Activated naive CD4-positive, alpha-beta T cell treated with anti-CD3 and anti-CD28 coated beads, Interleukin-2, amount 10 ng/mL, durations not matched to agents 7 days and 5 days (primary cell): ENCODE measurements at regions not wholly inside any gene's neighbourhood (a gene's known extent, or its start where the extent isn't known, plus 50 kb on each side); places are given as distances from the start of the nearest gene placed in this dataset.

ENCODE experiments used
- CTCF ChIA-PET: fragments of 350-600 bp; sonication (Branson Sonifier 250); formaldehyde crosslinking; loops from one replicate; lab custom pipeline; 2021; ENCODE audit warnings: antibody characterized with exemption; lab: Charles Lee
- DNase-seq: peaks from one replicate; pipeline ENCODE4 v3.0.0-alpha.2; 2020
- H3K27ac Mint-ChIP-seq: one replicate; pipeline ENCODE4 v1.8.0; 2021; ENCODE audit warnings: mild to moderate bottlenecking, moderate library complexity, mixed read lengths
- H3K27me3 Mint-ChIP-seq: one replicate; pipeline ENCODE4 v1.8.0; 2021; ENCODE audit warnings: mild to moderate bottlenecking, mixed read lengths
- H3K36me3 Mint-ChIP-seq: one replicate; pipeline ENCODE4 v1.8.0; 2021; ENCODE audit warnings: mixed read lengths
- H3K4me1 Mint-ChIP-seq: one replicate; pipeline ENCODE4 v1.8.0; 2021; ENCODE audit warnings: mixed read lengths
- H3K4me3 Mint-ChIP-seq: one replicate; pipeline ENCODE4 v1.8.0; 2021; ENCODE audit warnings: mild to moderate bottlenecking, moderate library complexity, mixed read lengths
- H3K9me3 Mint-ChIP-seq: one replicate; pipeline ENCODE4 v1.8.0; 2021; ENCODE audit warnings: mixed read lengths

DNA sequence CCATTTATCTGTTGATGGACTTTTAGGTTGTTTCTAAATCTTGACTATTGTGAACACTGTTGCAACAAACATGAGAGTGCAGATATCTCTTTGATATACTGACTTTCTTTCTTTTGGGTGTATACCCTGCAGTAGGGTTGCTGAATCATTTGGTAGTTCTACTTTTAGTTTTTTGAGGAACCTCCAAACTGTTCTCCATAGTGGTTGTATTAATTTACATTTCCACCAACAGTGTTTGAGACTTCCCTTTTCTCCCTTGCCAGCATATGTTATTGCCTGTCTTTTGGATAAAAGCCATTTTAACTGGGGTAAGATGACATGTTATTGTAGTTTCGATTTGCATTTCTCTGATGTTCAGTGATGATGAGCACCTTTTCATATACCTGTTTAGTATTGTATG, 330.0 kb downstream of the DDX10 start:
- CTCF ChIA-PET, result no interaction called here
- H3K27me3 Mint-ChIP-seq, result peaks cover 4% of the 10 kb centered on the region
- H3K9me3 Mint-ChIP-seq, result peaks cover 1% of the 10 kb centered on the region
- H3K36me3 Mint-ChIP-seq, result no peaks in the 10 kb centered on the region
- no peak overlapping the region for H3K27ac Mint-ChIP-seq
- H3K4me3 Mint-ChIP-seq, result no peak overlapping the region
- no peak for DNase-seq
- H3K4me1 Mint-ChIP-seq, result no peaks in the 10 kb centered on the region

DNA sequence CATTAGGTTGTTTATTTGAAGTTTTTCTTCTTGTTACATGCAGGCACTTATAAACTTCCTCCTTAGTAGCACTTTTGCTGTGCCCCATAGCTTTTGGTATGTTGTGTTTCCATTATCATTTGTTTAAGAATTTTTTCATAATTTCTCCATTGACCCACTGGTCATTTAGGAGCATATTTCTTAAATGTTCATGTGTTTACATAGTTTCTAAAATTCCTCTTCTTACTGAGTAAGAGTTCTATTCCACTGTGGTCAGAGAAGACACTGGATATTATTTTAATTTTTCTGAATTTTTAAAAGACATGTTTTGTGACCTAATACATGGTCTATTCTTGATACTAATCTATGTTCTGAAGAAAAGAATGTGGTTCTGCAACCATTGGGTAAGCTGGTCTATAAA, 333.0 kb downstream of the DDX10 start:
- CTCF ChIA-PET, result no interaction called here
- DNase-seq, result no peak
- Mint-ChIP-seq H3K27ac (no peak overlapping the region), H3K4me1 (no peaks in the 10 kb centered on the region), H3K36me3 (no peaks in the 10 kb centered on the region), H3K27me3 (peaks cover 4% of the 10 kb centered on the region), H3K9me3 (peaks cover 1% of the 10 kb centered on the region), H3K4me3 (no peak overlapping the region)

DNA sequence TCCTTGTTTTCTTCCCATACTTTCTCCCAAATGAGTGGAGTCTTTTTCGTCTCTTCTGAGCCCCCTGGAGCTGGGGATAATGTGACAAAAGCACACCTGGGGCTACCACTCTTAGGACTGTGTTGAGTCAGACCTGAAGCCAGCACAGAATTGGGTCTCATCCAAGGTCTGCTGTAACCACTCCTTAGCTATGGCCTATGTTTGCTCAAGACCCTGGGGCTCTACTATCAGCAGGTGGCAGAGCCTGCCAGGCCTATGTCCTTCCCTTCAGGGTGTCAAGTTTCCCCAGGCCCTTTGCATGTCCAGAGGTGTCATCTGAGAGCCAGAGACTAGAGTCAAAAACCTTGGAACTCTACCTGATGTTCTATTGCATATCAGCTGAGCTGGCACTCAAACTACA, 335.7 kb downstream of the DDX10 start:
- CTCF ChIA-PET, result no interaction called here
- peaks cover 4% of the 10 kb centered on the region for H3K27me3 Mint-ChIP-seq
- H3K27ac Mint-ChIP-seq, result no peak overlapping the region
- peaks cover 1% of the 10 kb centered on the region for H3K9me3 Mint-ChIP-seq
- H3K36me3 Mint-ChIP-seq, result no peaks in the 10 kb centered on the region
- no peak overlapping the region for H3K4me3 Mint-ChIP-seq
- DNase-seq, result no peak
- H3K4me1 Mint-ChIP-seq, result no peaks in the 10 kb centered on the region

DNA sequence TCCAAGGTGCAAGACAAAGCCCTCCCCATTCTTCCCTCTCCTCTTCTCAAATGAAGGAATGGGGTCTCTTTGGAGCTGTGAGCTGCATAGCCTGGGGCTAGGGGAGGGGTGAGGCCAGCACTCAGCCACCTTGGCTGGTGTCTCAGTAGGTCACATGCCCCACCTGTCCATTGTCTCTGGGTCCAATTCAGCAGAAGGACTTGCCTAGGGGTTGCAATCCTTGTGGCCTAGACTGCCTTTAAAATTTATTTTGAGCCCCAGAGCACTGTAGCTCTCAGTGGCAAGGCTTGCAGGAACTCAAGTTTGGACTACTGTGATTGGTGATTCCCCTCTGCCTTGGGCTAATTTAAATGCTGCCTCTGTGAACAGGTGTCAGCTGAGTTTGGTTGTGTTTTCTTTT, 336.7 kb downstream of the DDX10 start:
- Mint-ChIP-seq H3K4me1 (no peaks in the 10 kb centered on the region), H3K27me3 (peaks cover 4% of the 10 kb centered on the region), H3K9me3 (peaks cover 1% of the 10 kb centered on the region), H3K4me3 (no peak overlapping the region), H3K36me3 (no peaks in the 10 kb centered on the region), H3K27ac (no peak overlapping the region)
- DNase-seq, result no peak
- CTCF ChIA-PET, result no interaction called here

DNA sequence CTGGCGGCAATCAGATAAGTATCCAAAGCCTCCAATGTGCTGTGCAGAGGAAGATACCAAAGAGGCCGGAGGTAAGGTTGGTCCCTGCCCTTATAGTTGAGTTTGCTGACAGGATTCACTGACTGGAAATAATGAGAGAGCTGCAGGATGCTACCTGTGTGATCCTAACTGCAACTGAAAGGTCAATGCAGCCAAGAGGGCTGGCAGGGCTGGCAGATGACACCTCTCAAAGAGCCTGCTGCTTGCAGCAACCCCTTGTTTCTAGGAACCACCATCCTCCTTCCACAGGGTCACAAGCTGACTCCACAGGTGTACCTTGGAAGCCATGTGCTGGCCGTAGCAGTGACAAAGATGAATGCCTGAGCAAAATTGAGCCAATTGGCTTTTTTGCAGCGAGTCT, 348.1 kb downstream of the DDX10 start:
- CTCF ChIA-PET, result no interaction called here
- H3K36me3 Mint-ChIP-seq, result no peaks in the 10 kb centered on the region
- no peaks in the 10 kb centered on the region for H3K4me1 Mint-ChIP-seq
- H3K9me3 Mint-ChIP-seq, result no peaks in the 10 kb centered on the region
- H3K27me3 Mint-ChIP-seq, result no peaks in the 10 kb centered on the region
- DNase-seq, result no peak
- no peak overlapping the region for H3K27ac Mint-ChIP-seq
- no peak overlapping the region for H3K4me3 Mint-ChIP-seq

DNA sequence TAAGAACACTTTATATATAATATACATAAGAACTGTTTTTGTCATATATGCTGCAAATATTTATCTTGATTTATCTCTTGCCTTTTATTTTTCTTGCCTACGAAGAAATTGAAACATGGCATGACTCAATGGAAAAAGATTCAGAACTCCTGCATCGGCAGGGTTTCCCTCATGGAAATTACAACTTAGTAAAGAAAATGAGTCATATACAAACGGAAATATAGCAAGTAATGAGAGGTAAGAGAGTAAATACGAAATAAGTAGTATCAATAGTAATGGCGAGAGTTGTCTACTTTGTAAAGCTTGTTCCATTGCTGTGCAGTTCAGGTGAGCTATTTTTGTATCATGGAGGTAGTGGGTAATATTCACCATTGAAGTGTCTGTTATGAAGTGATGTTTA, 350.4 kb downstream of the DDX10 start:
- DNase-seq, result no peak
- Mint-ChIP-seq H3K36me3 (no peaks in the 10 kb centered on the region), H3K27me3 (no peaks in the 10 kb centered on the region), H3K4me3 (no peak overlapping the region), H3K9me3 (no peaks in the 10 kb centered on the region), H3K27ac (no peak overlapping the region), H3K4me1 (no peaks in the 10 kb centered on the region)
- CTCF ChIA-PET, result no interaction called here

DNA sequence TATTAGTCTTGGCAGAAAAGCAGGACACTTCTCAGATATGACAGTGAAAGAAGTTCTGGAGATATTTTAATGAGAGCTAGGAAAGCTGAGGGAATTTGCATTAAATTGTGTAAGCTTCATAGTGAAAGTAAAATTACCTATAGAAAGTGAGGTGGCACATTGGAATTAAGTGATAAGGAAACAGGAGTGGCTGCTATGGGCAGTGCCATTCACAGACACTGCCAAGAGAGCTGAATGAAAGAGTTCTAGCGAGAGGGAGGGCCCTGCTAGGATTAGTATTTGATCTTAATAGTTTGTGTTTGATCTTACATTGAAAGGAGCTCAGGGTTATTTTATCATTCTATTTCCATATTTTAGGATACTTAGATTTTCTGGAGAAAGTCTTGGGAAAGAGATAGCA, 351.9 kb downstream of the DDX10 start:
- Mint-ChIP-seq H3K27ac (no peak overlapping the region), H3K27me3 (no peaks in the 10 kb centered on the region), H3K4me3 (no peak overlapping the region), H3K9me3 (no peaks in the 10 kb centered on the region), H3K36me3 (no peaks in the 10 kb centered on the region), H3K4me1 (no peaks in the 10 kb centered on the region)
- no peak for DNase-seq
- CTCF ChIA-PET, result no interaction called here

DNA sequence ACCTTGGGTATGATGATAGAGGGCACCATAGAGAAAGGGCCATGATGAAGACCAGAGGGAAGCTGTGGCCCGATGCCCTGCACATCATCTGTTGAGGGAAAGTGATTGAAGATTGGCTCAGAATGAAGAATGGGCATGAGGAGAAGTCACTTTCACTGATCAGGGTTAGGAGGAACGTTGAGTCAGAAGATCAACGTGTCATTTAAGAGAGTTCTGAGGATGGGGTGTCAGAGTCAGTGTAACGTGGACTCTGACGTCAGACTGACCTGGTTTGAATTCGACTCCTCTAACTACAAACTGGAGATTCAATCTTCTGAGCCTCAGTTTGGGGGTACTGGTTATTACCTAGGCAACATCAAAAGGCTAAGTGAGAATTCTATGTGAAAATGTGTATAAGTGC, 352.6 kb downstream of the DDX10 start:
- no peaks in the 10 kb centered on the region for H3K9me3 Mint-ChIP-seq
- H3K36me3 Mint-ChIP-seq, result no peaks in the 10 kb centered on the region
- CTCF ChIA-PET, result no interaction called here
- DNase-seq, result no peak
- H3K4me3 Mint-ChIP-seq, result no peak overlapping the region
- H3K27ac Mint-ChIP-seq, result no peak overlapping the region
- no peaks in the 10 kb centered on the region for H3K4me1 Mint-ChIP-seq
- H3K27me3 Mint-ChIP-seq, result no peaks in the 10 kb centered on the region

DNA sequence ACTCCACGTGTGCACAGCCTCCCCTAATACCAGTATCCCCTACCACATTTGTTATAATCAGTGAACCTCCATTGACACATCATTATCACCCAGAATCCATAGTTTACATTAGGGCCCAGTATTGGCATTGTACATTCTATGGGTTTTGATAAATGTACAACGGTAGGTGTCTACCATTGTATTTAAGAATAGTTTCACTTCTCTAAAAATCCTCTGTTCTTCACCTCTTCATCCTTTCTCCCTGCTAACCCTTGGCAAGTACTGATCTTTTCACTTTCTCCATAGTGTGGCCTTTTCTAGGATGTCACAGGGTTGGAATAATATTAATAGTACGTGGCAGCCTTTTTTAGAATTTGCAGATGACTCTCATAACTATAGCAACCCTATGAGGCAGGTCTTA, 353.8 kb downstream of the DDX10 start:
- H3K9me3 Mint-ChIP-seq, result no peaks in the 10 kb centered on the region
- no peaks in the 10 kb centered on the region for H3K4me1 Mint-ChIP-seq
- CTCF ChIA-PET, result no interaction called here
- no peaks in the 10 kb centered on the region for H3K27me3 Mint-ChIP-seq
- no peak for DNase-seq
- H3K36me3 Mint-ChIP-seq, result no peaks in the 10 kb centered on the region
- H3K4me3 Mint-ChIP-seq, result no peak overlapping the region
- H3K27ac Mint-ChIP-seq, result no peak overlapping the region

DNA sequence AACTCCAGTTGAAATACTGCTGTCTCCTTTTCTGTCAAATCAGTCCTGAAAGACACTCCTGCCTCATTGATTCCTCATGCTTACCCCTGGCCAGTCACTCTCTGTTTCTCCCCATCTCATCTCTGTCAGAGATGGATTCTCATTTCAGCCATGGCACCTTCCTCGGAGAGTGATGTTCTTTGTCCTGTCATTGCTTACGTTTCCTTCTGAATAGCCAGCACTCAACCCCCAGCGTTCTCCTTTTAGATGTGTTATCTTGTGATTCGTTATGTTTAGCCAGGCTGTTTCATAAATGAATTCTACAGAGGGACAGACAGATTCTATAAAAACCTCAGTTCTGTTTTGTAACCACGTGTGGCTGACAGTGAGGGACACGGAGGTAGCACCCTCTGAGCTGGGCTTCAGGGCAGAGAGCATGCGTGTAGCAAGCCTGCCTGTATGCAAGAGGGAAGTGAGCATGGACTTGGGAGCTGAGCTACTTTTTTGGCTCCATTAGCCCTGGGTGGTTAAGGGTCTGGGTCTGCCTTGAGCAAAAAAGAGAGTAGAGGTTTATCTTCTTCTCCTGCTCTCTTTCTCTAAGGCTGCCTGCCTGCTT, 354.6 kb downstream of the DDX10 start:
- CTCF ChIA-PET, result no interaction called here
- no peak for DNase-seq
- Mint-ChIP-seq H3K4me1 (no peaks in the 10 kb centered on the region), H3K36me3 (no peaks in the 10 kb centered on the region), H3K4me3 (no peak overlapping the region), H3K9me3 (no peaks in the 10 kb centered on the region), H3K27me3 (no peaks in the 10 kb centered on the region), H3K27ac (no peak overlapping the region)

DNA sequence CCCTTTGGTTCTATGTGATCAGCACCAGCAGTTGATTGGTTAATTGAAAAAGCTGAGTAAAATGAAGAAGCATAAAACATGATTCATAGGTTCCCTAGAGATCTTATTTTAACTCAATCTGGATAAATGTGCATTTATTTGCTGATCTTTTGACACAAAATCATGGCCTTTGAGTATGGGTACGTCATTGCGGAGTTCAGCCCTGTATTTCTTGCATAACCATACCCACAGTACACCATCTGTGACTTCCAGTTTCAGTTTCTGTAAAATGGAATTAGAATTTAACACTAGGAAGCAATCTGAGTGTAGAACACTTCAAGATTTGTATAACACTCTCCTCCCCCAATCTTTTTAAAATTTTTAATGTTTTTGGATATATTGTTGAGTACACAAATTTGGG, 358.2 kb downstream of the DDX10 start:
- Mint-ChIP-seq H3K27ac (no peak overlapping the region), H3K36me3 (no peaks in the 10 kb centered on the region), H3K4me1 (no peaks in the 10 kb centered on the region), H3K9me3 (no peaks in the 10 kb centered on the region), H3K27me3 (no peaks in the 10 kb centered on the region), H3K4me3 (no peak overlapping the region)
- CTCF ChIA-PET, result no interaction called here
- no peak for DNase-seq

DNA sequence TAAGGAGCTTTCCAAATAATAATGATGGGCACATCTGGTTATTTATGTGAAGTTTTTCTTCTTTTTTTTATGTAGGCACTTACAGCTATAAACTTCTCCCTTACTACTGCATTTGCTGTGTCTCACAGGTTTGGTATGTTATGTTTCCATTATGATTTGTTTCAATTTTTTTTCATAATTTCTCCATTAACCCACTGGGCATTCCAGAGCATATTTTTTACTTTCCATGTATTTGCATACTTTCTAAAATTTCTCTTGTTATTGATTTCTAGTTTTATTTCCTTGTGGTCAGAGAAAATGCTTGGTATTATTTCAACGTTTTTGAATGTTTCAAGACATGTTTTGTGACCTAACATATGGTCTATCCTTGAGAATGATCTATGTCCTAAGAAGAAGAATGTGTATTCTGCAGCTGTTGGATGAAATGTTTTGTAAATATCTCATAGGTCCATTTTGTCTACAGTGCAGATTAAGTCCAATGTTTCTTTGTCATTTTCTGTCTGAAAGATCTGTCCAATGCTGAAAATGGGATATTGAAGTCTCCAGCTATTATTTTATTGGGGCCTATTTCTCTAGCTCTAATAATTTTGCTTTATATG, 362.1 kb downstream of the DDX10 start:
- DNase-seq, result no peak
- no peaks in the 10 kb centered on the region for H3K36me3 Mint-ChIP-seq

DNA sequence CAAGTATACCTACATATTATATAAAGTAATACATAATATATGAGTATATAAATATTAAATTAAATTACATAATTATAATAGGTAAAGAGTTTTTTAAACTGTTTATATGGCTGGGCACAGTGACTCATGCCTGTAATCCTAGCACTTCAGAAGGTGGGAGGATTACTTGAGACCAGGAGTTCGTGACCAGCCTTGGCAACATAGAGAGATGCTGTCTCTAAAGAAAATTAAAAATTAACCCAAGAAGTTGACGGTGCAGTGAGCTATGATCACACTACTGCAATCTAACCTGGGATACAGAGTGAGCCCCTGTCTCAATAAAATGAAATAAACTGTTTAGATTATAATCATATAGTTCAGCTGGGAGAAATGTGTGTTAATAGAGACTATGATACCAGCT, 363.0 kb downstream of the DDX10 start:
- no peak for DNase-seq
- H3K4me1 Mint-ChIP-seq, result no peaks in the 10 kb centered on the region
- H3K36me3 Mint-ChIP-seq, result no peaks in the 10 kb centered on the region
- H3K27ac Mint-ChIP-seq, result no peak overlapping the region
- peaks cover 3% of the 10 kb centered on the region for H3K9me3 Mint-ChIP-seq
- CTCF ChIA-PET, result no interaction called here
- no peak overlapping the region for H3K4me3 Mint-ChIP-seq
- H3K27me3 Mint-ChIP-seq, result no peaks in the 10 kb centered on the region

More for the DNA sequence above, 362.1 kb downstream of the DDX10 start:
- no peaks in the 10 kb centered on the region for H3K4me1 Mint-ChIP-seq
- H3K27me3 Mint-ChIP-seq, result no peaks in the 10 kb centered on the region
- H3K9me3 Mint-ChIP-seq, result peaks cover 3% of the 10 kb centered on the region
- H3K27ac Mint-ChIP-seq, result no peak overlapping the region
- CTCF ChIA-PET, result no interaction called here
- no peak overlapping the region for H3K4me3 Mint-ChIP-seq

DNA sequence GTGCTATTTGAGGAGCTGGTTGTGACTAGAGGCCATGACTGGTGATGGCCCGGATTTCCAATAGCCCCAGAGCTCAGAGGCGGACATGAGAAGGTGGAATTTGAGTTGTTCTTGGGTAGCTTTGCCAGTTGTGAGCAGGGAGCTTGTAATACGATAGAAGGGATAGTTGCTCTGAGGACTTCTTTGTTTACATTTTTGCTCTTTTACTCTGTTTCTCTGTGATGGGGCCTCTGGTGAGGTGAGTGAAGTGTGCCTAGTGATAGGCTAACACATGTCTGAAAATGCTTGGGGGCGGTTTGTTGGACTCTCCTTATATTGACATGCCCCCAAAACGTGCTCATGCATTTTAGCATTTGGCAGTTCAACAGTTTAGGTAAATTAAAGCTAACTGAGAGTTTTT, 365.1 kb downstream of the DDX10 start:
- H3K27me3 Mint-ChIP-seq, result no peaks in the 10 kb centered on the region
- DNase-seq, result no peak
- no peaks in the 10 kb centered on the region for H3K4me1 Mint-ChIP-seq
- H3K27ac Mint-ChIP-seq, result no peak overlapping the region
- no peak overlapping the region for H3K4me3 Mint-ChIP-seq
- H3K9me3 Mint-ChIP-seq, result peaks cover 3% of the 10 kb centered on the region
- CTCF ChIA-PET, result no interaction called here
- no peaks in the 10 kb centered on the region for H3K36me3 Mint-ChIP-seq

DNA sequence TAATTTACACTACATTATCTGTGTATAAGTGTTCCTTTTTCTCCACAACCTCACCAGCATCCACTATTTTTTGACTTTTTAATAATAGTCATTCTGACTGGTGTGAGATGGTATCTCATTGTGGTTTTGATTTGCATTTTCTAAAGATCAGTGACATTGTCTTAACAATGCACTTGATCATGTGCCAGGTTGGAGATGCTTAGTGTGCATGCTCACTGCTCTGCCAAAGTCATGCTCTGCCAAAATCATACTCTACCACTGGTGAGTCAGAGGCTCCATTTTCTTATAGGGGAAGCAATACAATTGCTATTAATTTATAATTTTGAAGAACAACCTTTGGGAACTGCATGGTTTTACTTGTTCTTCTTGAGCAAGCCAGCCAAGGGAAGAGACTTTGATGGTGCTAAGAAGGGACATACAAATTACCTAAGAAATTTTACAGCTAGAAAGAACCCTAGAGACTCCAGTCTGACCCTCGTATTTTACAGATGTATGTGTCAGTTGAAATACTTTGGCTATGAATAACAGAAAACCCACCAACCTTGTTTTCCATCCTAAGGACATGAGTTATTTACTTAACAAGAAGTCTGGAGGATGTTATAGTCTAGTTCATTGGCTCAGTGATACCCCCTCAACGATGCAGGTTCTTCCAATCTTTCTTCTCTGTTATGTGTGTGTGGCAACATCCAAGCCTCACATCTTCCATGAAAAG, 368.9 kb downstream of the DDX10 start:
- Mint-ChIP-seq H3K36me3 (no peaks in the 10 kb centered on the region), H3K4me3 (no peak overlapping the region), H3K9me3 (peaks cover 3% of the 10 kb centered on the region), H3K27ac (no peak overlapping the region), H3K27me3 (no peaks in the 10 kb centered on the region), H3K4me1 (no peaks in the 10 kb centered on the region)
- CTCF ChIA-PET, result no interaction called here
- DNase-seq, result no peak
